Fibroblast of skin of right quadriceps (primary cell): ENCODE measurements at regions not wholly inside any gene's neighbourhood (a gene's known extent, or its start where the extent isn't known, plus 50 kb on each side); places are given as distances from the start of the nearest gene placed in this dataset.
"Not testable (repeated sequence)": the region's sequence is repeated elsewhere in the genome, so short reads cannot be mapped to it uniquely, and the experiment has no call there.

ENCODE experiments used
- DNase-seq: peaks from one replicate; pipeline ENCODE4 v3.0.0-alpha.2; 2013

GRCh38 chr12:5328669-5329517 lies 103.0 kb upstream of the NTF3 start:
- DNase-seq: no peak

DNA sequence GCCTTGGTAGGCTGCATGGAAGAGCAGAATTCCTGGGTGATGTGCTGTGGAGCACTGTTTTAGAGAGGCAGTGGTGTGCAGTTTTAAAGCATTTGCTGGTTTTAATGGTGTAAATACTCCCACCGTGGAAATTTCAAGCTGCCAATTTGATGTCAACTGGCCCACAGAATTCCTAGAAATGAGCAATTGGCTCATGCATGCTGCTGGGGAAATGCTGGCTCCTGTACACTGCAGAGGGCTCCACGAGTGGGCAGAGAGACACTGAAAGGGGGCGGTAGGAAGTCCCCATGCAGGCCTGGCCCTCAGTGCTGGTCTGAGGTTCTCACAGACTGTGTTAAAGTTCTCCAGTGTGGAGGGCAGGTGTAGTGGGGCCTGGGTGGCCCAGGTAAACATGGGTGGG lies 99.4 kb upstream of the NTF3 start:
- no peak for DNase-seq

DNA sequence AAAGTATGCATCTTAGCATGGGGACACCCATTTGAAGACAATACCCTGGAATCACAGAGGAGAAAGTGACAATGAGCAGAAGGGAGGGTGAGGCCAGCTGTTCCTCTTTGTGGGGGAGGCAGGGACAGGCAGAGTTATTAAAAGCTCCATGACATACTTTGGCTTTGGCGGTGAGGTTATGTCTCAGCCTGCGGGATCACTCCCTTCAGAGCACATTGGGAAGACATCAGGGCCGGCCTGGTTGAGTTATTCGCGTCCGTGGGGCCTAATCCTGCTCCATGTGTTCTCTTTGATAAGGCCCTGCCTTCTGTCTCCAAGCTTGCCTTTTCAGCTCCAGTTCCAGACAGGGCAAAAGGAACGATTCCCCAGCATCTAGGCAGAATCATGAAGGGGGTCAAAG lies 98.8 kb upstream of the NTF3 start:
- DNase-seq: no peak

DNA sequence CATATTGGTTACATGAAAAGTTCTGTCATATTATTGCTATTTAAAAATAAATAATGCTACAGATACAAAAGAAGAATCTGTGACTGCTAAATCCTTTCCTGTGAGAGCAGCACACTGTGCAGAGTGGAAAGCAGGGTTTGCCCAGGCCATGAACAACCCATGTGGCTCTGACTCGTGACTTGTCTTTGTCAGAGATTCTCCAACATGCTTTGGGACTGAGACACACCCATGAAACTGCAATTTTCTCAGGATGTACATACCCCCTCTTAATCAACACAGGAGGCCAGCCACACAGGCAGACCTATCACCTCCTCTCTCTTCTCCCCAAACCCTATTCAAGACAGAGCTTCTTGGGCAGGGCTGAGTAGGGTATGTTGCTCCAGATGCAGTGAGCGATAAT lies 96.8 kb upstream of the NTF3 start:
- peak; percentile 32 for DNase-seq

DNA sequence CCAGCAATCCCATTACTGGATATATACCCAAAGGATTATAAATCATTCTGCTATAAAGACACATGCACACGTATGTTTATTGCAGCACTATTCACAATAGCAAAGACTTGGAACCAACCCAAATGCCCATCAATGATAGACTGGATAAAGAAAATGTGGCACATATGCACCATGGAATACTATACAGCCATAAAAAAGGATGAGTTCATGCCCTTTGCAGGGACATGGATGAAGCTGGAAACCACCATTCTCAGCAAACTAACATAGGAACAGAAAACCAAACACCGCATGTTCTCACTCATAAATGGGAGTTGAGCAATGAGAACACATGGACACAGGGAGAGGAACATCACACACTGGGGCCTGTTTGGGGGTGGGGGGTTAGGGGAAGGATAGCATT lies 90.8 kb upstream of the NTF3 start:
- DNase-seq: not testable (repeated sequence)

GRCh38 chr12:5343711-5344110 lies 88.2 kb upstream of the NTF3 start:
- DNase-seq: no peak

DNA sequence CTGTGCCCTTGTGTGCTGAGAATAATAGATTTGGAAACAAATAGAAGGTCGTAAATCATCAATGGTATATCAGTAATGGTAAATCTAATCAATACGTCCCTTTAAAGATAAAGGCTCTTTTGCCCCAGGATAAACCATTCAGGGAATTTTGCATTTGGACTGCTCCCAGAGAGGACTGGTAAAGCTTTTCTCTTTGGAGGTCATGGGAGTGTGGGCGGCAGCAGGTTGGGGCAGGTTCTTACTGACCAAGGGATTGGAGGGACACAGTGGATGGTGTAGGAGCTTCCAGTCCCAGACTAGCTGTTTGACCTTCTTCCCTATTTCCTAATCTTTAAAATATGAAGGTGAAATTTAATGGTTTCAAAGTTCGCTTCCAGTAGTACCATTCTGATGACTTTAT lies 87.8 kb upstream of the NTF3 start:
- DNase-seq: no peak

DNA sequence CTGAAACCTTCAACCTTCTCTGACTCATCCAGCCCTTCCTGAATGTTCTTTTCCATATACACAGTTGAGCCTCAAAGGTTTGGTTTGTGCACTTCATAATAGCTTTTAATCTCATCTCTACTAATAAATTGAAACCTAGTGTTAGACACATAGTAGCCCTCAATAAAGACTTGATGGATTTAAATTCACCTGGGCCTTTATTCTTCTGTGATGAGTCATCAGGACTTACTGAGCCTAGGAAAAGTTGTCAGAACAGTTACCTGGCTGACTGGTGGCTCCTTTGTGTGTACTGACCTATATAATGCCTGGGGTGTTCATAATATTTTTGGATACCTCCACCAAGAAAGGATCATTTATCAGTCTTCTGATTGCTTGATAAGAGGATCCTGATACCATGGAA lies 86.4 kb upstream of the NTF3 start:
- no peak for DNase-seq

GRCh38 chr12:5348057-5348456 lies 83.9 kb upstream of the NTF3 start:
- no peak for DNase-seq

DNA sequence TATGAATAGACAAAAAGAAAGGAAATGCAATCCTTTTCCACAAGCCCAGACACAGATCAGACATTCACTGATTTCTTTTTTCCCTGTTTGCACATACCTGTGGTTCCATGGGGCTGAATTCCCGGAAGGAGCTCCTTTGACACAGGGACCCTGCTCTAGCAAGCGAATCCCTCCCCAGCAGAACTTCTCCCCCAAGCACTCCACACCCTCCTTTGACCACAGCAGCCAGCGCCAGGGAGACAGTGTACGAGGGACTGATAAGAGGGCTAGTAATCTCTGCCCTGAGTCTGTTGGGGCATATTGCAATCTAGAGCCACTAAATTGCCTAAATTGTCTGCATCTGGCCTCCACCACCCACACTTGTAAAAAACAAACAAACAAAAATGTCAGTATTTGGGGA lies 83.4 kb upstream of the NTF3 start:
- DNase-seq: no peak

GRCh38 chr12:5364036-5364770 lies 67.7 kb upstream of the NTF3 start:
- no peak for DNase-seq

DNA sequence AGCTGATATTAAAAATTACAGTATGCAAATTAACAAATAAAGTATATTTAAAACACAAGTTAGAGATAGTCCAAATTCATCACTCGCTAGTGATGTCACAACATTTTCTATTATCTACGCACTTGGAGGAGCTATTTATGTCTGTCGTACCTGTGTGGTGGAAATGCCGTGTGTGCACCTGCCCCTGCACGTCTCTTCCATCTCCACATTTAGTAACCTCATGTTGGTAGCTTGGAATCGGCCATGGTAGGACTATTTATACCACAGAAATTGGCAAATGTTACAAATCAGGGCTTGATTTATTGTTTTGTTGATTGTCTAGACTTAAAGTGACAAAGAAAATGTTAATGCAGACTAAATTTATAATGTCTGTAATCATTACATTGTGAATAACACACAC lies 62.6 kb upstream of the NTF3 start:
- no peak for DNase-seq

- peak; percentile 27 for DNase-seq
These were observed 60.3 kb upstream of the NTF3 start for GRCh38 chr12:5371631-5372030.

- no peak for DNase-seq
These were observed 57.2 kb upstream of the NTF3 start for GRCh38 chr12:5374713-5375112.

DNA sequence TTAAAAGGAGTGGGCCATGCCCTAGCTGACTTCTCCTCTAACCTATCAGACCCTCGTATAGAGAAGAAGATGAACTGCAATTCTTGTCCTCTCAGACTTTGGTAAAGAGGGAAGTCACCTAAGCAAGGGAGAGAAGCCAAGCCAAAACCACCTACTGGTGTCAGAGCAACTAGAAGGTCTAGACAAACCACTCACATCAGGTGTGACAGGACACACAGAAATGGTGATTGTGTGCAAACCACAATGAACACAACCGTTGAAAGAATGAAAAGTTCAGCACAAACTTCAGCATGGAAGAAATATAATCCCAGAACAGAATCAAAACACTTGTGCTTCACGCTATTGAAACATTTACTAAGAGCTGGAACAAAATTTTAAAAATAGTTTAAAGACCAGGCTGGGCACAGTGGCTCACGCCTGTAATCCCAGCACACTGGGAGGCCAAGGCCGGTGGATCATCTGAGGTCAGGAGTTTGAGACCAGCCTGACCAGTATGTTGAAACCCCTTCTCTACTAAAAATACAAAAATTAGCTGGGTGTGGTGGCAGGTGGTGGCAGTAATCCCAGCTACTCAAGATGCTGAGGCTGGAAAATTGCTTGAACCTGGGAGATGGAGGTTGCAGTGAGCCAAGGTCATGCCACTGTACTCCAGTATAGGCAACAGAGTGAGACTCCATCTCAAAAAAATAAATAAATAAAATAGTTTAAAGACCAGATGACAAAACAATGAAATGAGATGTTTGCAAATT lies 56.2 kb upstream of the NTF3 start:
- DNase-seq: no peak

GRCh38 chr12:5376591-5377207 lies 55.2 kb upstream of the NTF3 start:
- no peak for DNase-seq

- DNase-seq: peak; percentile 66
These were observed 53.8 kb upstream of the NTF3 start for GRCh38 chr12:5377997-5378592.

- no peak for DNase-seq
These were observed 52.0 kb upstream of the NTF3 start for GRCh38 chr12:5379749-5380496.
